Endothelial cell of umbilical vein (primary cell): ENCODE measurements at regions not wholly inside any gene's neighbourhood (a gene's known extent, or its start where the extent isn't known, plus 50 kb on each side); places are given as distances from the start of the nearest gene placed in this dataset.

Source experiments
- BruUV-seq: library from RNA; stranded (reverse); fragments of 400-500 nt; replicated peaks from 2 replicates; lab custom pipeline; 2021; lab: Mats Ljungman, UMichigan
- CTCF ChIA-PET: fragments of 300-600, 350-600 bp; sonication (Branson Sonifier 250); formaldehyde crosslinking; loops from one replicate; lab custom pipeline; 2021; ENCODE audit warnings: antibody characterized with exemption, inconsistent platforms; lab: Charles Lee
- POLR2A ChIA-PET: fragments of 300-600, 350-600 bp; sonication (Branson Sonifier 250); formaldehyde crosslinking; loops from one replicate; lab custom pipeline; 2021; ENCODE audit warnings: antibody characterized with exemption, inconsistent platforms; lab: Charles Lee
- DNase-seq: peaks from one replicate; pipeline ENCODE4 v3.0.0-alpha.2; 2011; ENCODE audit warnings: low read depth, low spot score
- FAIRE-seq: peaks from 2 replicates; lab custom pipeline; 2011; peaks lifted over from hg19 to GRCh38; lab: Jason Lieb, UNC
- H2AFZ ChIP-seq: 2 replicates; pipeline ENCODE4 v1.6.0; 2012; ENCODE audit warnings: low read depth, low read length, control low read depth, inconsistent platforms
- H3K27ac ChIP-seq: 2 replicates; pipeline ENCODE4 v1.5.1; 2011; ENCODE audit warnings: low read depth, mild to moderate bottlenecking, control low read depth, low read length, moderate library complexity; ENCODE audit not compliant: insufficient read depth
- H3K27me3 ChIP-seq, 2 experiments: 2 replicates each; pipeline versions ENCODE4 v1.6.0 to v1.6.1; 2011; ENCODE audit warnings: low read length in 2 of 2, mixed read lengths in 1 of 2; ENCODE audit not compliant: control insufficient read depth in 2 of 2, insufficient read depth in 2 of 2
- H3K36me3 ChIP-seq, 2 experiments: 2 replicates in 1 of 2; 3 replicates in 1 of 2; pipeline ENCODE4 v1.5.1; 2011; ENCODE audit warnings: low read length in 2 of 2, mild to moderate bottlenecking in 1 of 2, moderate library complexity in 1 of 2; ENCODE audit not compliant: control insufficient read depth in 2 of 2, insufficient read depth in 2 of 2; ENCODE audit errors: extremely low read depth in 1 of 2
- H3K4me1 ChIP-seq: 3 replicates; pipeline ENCODE4 v1.5.1; 2011; ENCODE audit warnings: mild to moderate bottlenecking, low read length; ENCODE audit not compliant: control insufficient read depth, insufficient read depth; ENCODE audit errors: extremely low read depth
- H3K4me2 ChIP-seq: 2 replicates; pipeline ENCODE4 v1.6.1; 2011; ENCODE audit warnings: low read length, control low read depth, mixed read lengths; ENCODE audit not compliant: insufficient read depth
- H3K4me3 ChIP-seq, 3 experiments: fragments of 200-600 bp in 1 of 3; sonication (generic), shearing (Covaris generic) in 1 of 3; replicated peaks in 1 of 3; 2 replicates each; pipeline ENCODE4 v1.5.1; 2011 to 2016; ENCODE audit warnings: control low read depth in 3 of 3, low read length in 3 of 3, mild to moderate bottlenecking in 2 of 3, inconsistent platforms in 1 of 3, low read depth in 1 of 3, moderate library complexity in 1 of 3; ENCODE audit not compliant: insufficient read depth in 1 of 3
- H3K79me2 ChIP-seq: 2 replicates; pipeline ENCODE4 v1.6.0; 2012; ENCODE audit warnings: low read length, inconsistent platforms; ENCODE audit not compliant: control insufficient read depth, insufficient read depth
- H3K9ac ChIP-seq: replicated peaks from 2 replicates; pipeline ENCODE3; 2011; ENCODE audit warnings: low read length, control low read depth; ENCODE audit not compliant: insufficient read depth; ENCODE audit errors: extremely low read depth
- H3K9me1 ChIP-seq: replicated peaks from 3 replicates; pipeline ENCODE4 v1.6.0; 2011; ENCODE audit warnings: mild to moderate bottlenecking, low read length; ENCODE audit not compliant: control insufficient read depth, insufficient read depth; ENCODE audit errors: extremely low read depth
- H3K9me3 ChIP-seq: replicated peaks from 2 replicates; pipeline ENCODE4 v1.5.1; 2012; ENCODE audit warnings: low read length, inconsistent platforms; ENCODE audit not compliant: control insufficient read depth, insufficient read depth
- H4K20me1 ChIP-seq: replicated peaks from 2 replicates; pipeline ENCODE3; 2011; ENCODE audit warnings: mild to moderate bottlenecking, low read length; ENCODE audit not compliant: control insufficient read depth, insufficient read depth; ENCODE audit errors: extremely low read depth
- CTCF ChIP-seq, 2 donors: IDR thresholded peaks; 1 replicate in 1 of 2; 2 replicates in 1 of 2; pipeline ENCODE4 v1.5.1; 2011; ENCODE audit warnings: low read length in 2 of 2, mild to moderate bottlenecking in 2 of 2, moderate library complexity in 2 of 2, control low read depth in 1 of 2, inconsistent platforms in 1 of 2, low read depth in 1 of 2; ENCODE audit not compliant: insufficient read depth in 1 of 2; ENCODE audit errors: extremely low read depth in 1 of 2
- EZH2 ChIP-seq: IDR thresholded peaks from 2 replicates; pipeline ENCODE4 v1.6.1; 2012; ENCODE audit warnings: borderline replicate concordance, low read depth, mild to moderate bottlenecking, moderate library complexity, low read length, inconsistent platforms; ENCODE audit not compliant: severe bottlenecking
- FOS ChIP-seq: IDR thresholded peaks from 2 replicates; pipeline ENCODE4 v1.6.1; 2011; ENCODE audit warnings: mild to moderate bottlenecking, low read length, moderate library complexity, borderline replicate concordance; ENCODE audit not compliant: insufficient read depth
- GATA2 ChIP-seq: IDR thresholded peaks from 2 replicates; pipeline ENCODE4 v1.7.0; 2011; ENCODE audit warnings: low read depth, mild to moderate bottlenecking, moderate library complexity, mixed read lengths, low read length; ENCODE audit not compliant: insufficient read length, insufficient read depth
- JUN ChIP-seq: IDR thresholded peaks from 2 replicates; pipeline ENCODE4 v1.6.1; 2011; ENCODE audit warnings: borderline replicate concordance, low read depth; ENCODE audit not compliant: insufficient read length, insufficient read depth
- MAX ChIP-seq: IDR thresholded peaks from 2 replicates; pipeline ENCODE4 v1.6.1; 2011; ENCODE audit not compliant: insufficient read depth, insufficient read length
- MYC ChIP-seq: IDR thresholded peaks from one replicate; pipeline ENCODE4 v1.6.1; 2011; ENCODE audit warnings: mild to moderate bottlenecking, low read depth, low read length
- POLR2A ChIP-seq: IDR thresholded peaks from 2 replicates; pipeline ENCODE4 v1.6.1; 2012; ENCODE audit warnings: low read depth, mild to moderate bottlenecking, control low read depth, low read length
- POLR2AphosphoS5 ChIP-seq: IDR thresholded peaks from 2 replicates; pipeline ENCODE4 v1.6.1; 2012; ENCODE audit warnings: low read depth, mild to moderate bottlenecking, control low read depth, low read length, moderate library complexity; ENCODE audit not compliant: insufficient read depth
- dilution Hi-C: fragments of 300-500 bp; cut with MboI; formaldehyde crosslinking; loops from one replicate; pipeline ENCODE4 v1.15.0; 2019; ENCODE audit warnings: low sequenced_read_pairs; ENCODE audit not compliant: extremely low pct_ligation_motif_present
- intact Hi-C: fragments of 100-400 bp; cut with micrococcal nuclease; formaldehyde crosslinking; loops from one replicate; pipeline ENCODE4 v1.10.0; 2022

GRCh38 chr1:218986816-218987215, 186.9 kb upstream of the LYPLAL1 start:
- POLR2A ChIA-PET: no interaction called here
- CTCF ChIA-PET: interaction anchor here (1.0 kb wide), 1 partner anchor 648 kb away, joined by 3 read pairs; no protein-coding TSS in a partner anchor
- DNase-seq (no peak), FAIRE-seq (no peak)
- no peak overlapping the region for H3K9ac ChIP-seq
- intact Hi-C loops (loop anchor here (5.0 kb wide), 1 partner anchor 640 kb away; the partner anchor contains the start of gene TGFB2), dilution Hi-C loops (no loop called here)
- TF ChIP-seq FOS: no peak
- TF ChIP-seq POLR2A: no peak
- no peak overlapping the region for H3K27ac ChIP-seq
- H3K9me1 ChIP-seq: peaks cover 3% of the 10 kb centered on the region
- H3K79me2 ChIP-seq: no peaks in the 10 kb centered on the region
- H4K20me1 ChIP-seq: no peaks in the 10 kb centered on the region
- H3K4me1 ChIP-seq: no peaks in the 10 kb centered on the region
- H3K36me3 ChIP-seq: no peaks in the 10 kb centered on the region
- H3K27me3 ChIP-seq: peaks cover 0 to 2% of the 10 kb centered on the region in 2 experiments
- H2AFZ ChIP-seq: no peak overlapping the region
- H3K4me2 ChIP-seq: no peak overlapping the region
- H3K4me3 ChIP-seq: no peak overlapping the region
- BruUV-seq: no TSS peak
- no peaks in the 10 kb centered on the region for H3K9me3 ChIP-seq

- FAIRE-seq: no peak
- Histone ChIP-seq H3K4me2 (no peak overlapping the region), H3K9me3 (no peaks in the 10 kb centered on the region), H3K4me3 (no peak overlapping the region), H3K4me1 (no peaks in the 10 kb centered on the region), H3K27ac (no peak overlapping the region), H4K20me1 (no peaks in the 10 kb centered on the region), H3K79me2 (no peaks in the 10 kb centered on the region), H2AFZ (no peak overlapping the region), H3K9ac (no peak overlapping the region), H3K9me1 (peaks cover 3% of the 10 kb centered on the region), H3K27me3 (peaks cover 0 to 2% of the 10 kb centered on the region in 2 experiments), H3K36me3 (no peaks in the 10 kb centered on the region)
- POLR2A ChIA-PET: no interaction called here
- no TSS peak for BruUV-seq
- CTCF ChIA-PET: no interaction called here
- TF ChIP-seq MYC (no peak), GATA2 (no peak), JUN (no peak), POLR2AphosphoS5 (no peak), POLR2A (no peak), CTCF (IDR thresholded peaks at IDR 0.05; ENCODE audit: extremely low read depth in 1 of 2, insufficient read depth in 1 of 2, low read depth in 1 of 2, low read length in 2 of 2) (no peak), EZH2 (no peak), MAX (no peak), FOS (no peak)
- DNase-seq: no peak
- intact Hi-C loops: loop anchor here (10.0 kb wide), 1 partner anchor 395 kb away; no protein-coding TSS in a partner anchor
- dilution Hi-C loops: no loop called here
These were observed 183.7 kb upstream of the LYPLAL1 start for GRCh38 chr1:218990019-218990418.
